ENCODE measurements at regions not wholly inside any gene's neighbourhood (a gene's known extent, or its start where the extent isn't known, plus 50 kb on each side); places are given as distances from the start of the nearest gene placed in this dataset.

DNA sequence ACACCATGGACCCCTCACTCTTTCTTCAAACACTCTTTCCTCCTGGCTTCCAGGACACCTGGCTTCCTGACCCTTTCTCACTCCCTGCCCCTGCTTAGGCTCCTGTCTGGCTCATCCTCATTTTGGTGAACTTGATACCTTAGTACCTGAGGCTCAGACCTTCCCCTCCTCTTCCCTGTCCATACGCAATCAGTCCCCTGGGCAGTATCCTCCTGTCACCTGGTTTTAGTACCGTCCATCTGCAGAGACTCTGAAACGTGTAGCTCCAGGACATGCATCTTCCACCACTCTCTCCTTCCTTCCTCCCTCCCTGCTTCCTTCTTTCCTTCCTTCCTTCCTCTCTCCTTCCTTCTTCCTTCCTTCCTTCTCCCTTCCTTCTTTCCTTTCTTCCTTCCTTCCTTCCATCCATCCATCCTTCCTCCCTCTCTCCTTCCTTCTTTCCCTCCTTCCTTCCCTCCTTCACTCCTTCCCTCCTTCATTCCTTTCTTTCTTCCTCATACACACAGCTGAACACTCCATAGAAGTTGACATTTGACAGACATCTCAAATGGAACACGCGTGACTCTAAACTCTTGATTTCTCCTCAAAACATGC is 1488.6 kb downstream of the TBC1D22A start:
- TF ChIP-seq CTCF (IDR thresholded peaks at IDR 0.05; ENCODE audit: low read depth, low read length, poor library complexity, severe bottlenecking) (no peak), EZH2phosphoT487 (IDR thresholded peaks at IDR 0.05; ENCODE audit: borderline replicate concordance, low read length) (no peak)
